ENCODE measurements at regions not wholly inside any gene's neighbourhood (a gene's known extent, or its start where the extent isn't known, plus 50 kb on each side); places are given as distances from the start of the nearest gene placed in this dataset.

DNA sequence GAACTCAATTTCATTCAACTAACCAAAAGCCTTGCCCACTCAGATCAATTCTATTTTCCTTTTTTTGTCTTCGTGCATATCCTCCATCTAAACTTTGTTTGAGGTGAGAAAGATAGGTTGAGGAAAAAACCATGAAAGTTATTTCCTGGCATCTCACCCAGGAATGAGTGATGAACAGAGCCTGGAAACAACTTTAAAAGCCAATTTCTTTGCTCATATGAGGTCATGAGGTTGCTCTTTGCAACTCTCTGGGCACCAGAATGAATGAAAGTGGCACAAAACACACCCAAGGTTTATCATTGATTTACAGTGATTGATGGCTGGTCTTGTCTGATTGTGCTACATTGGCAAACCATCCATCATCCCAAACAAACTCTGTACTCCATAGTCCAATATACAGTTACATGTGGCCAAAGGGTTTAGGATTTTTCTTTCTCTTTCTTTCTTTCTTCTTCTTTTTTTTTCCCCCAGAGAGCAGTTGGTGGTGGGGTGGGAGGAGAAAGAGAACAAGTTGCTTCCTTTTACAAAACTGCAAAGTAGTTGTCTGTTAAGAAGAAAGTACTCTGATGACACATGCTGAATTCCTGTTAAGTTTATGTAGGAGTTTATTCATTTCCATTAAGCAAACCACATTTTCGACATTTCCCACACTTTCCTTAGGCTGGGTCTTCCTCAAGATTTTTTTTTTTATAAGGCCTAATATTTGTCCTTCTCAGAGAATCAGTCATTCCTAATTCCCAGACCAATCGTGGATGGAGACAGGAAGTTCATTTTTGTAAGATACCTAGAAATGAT is 575.9 kb upstream of the ZEB2 start:
- DNase-seq (ENCODE audit: low spot score): no peak

- no peak for DNase-seq (ENCODE audit: low spot score)
Observed at GRCh38 chr2:145094370-145094769, 574.5 kb upstream of the ZEB2 start.

DNA sequence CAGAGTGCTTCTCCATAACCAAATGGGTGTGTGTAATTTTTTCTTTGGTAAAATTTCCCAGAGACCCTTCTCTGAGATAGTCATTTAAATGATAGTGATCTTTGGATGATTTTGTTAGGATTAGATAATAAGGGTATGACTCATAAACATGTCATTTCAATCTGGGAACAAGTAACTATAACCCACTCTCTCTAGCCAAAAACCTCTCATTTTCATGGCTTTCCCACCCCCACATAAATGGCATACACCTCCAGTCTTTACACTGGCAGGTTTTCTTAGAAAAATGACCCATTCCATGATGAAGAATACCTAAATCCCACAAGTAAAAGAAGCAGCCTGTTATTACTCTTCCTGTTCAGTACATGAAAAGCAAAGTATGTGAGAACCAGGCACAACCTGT is 572.0 kb upstream of the ZEB2 start:
- no peak for DNase-seq (ENCODE audit: low spot score)

DNA sequence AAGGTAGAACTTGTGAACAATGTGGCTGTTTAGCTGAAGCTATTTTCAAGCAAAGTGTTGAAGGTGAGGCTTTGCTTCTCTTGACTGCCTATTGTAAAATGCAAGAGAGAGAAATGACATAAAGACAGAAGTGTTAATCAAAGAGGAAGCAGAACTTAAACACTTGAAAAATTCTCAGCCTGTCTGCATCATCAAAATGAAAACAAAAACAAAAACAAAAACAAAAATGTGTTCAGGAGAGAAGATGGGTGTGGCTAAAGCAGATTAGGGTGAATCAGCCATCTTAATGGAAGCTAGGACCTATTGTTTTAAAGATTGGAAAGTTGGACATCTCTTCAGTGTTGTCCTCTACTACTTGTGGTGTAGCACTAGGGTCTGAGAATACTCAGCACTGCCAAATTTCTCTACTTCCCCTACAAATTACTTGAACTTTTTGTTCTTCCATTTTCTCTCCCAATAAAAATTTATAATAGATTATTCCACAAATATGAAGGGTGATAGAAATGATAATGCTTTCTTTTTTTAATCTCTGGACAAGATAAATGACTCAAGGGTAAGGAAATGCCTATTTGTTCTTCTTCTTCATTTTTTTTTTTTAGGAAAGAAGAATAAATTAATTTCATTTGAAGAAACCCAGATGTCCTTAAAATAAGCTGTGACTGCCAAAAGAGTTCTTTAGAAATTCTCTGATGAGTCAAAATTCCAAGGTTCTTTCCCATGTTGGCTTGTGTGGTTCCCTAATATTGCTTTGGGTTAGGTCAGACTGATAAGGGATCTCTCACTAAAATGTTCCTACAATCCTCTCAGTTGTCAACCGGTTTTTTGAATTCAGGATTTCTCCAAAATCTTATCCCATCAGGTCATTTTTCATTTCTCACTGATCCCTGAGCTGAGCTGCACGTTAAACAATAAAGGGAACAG is 571.2 kb upstream of the ZEB2 start:
- no peak for DNase-seq (ENCODE audit: low spot score)

- DNase-seq (ENCODE audit: low spot score): no peak
Observed at GRCh38 chr2:145088756-145089155, 568.8 kb upstream of the ZEB2 start.

DNA sequence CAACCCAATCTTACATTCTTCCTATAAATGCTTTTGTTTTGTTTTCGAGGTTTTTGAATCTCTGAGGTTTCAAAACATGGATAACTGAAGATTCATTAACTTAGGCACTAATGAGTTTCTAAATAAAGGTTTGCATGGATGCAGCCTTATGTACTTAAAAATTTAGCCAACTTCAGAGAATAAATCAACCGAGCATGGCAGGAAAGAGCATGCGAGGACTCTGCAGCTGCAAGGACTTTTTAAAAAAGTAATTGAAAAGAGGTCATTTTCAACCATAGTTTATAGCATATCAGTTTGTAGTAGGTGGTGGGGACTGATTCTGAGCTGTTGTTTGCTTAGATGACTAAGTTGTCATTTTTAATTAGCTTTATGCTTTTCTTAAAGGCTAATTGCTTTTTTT is 567.0 kb upstream of the ZEB2 start:
- DNase-seq (ENCODE audit: low spot score): no peak

DNA sequence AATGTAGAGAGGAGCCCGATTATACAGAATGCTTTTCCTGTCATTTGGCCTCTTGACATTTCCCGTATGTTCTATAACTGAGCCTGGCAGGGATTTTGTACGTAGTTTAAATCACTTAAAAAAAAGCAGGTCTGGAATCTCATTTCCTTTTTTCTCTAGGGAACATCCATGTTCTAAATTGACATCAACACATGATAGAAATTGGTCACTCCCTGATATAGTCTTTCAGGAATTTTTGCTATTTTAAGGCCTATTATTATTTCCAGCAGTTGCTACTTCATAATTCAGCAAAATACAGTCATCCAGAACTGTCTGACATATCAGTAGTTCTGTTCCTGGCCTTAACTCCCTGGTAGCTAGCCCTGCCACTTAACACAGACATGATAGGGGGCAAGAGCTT is 565.7 kb upstream of the ZEB2 start:
- no peak for DNase-seq (ENCODE audit: low spot score)

GRCh38 chr2:145080426-145080825 is 560.5 kb upstream of the ZEB2 start:
- DNase-seq (ENCODE audit: low spot score): no peak

- no peak for DNase-seq (ENCODE audit: low spot score)
Observed at GRCh38 chr2:145079641-145080040, 559.7 kb upstream of the ZEB2 start.

DNA sequence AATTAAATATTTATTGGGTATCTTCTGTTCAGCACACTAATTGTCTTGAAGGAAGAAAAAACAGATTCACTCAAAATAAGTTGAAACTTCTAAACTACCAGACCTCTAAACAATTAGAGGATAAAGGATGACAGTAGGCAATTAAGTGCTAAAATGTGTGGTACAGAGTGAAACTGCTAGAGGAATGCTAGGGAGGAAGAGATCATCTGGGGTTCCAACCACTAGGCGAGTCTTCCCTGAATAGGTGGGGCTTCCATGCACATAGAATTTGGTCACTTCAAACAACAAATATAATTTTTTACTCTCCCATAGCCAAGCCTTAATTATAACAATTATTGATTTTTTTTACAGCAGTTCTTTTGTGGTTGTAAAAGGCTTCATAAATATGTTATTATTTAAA is 559.0 kb upstream of the ZEB2 start:
- DNase-seq (ENCODE audit: low spot score): no peak

GRCh38 chr2:145076085-145076484 is 556.2 kb upstream of the ZEB2 start:
- no peak for DNase-seq (ENCODE audit: low spot score)

GRCh38 chr2:145075454-145076062 is 555.6 kb upstream of the ZEB2 start:
- no peak for DNase-seq (ENCODE audit: low spot score)

DNA sequence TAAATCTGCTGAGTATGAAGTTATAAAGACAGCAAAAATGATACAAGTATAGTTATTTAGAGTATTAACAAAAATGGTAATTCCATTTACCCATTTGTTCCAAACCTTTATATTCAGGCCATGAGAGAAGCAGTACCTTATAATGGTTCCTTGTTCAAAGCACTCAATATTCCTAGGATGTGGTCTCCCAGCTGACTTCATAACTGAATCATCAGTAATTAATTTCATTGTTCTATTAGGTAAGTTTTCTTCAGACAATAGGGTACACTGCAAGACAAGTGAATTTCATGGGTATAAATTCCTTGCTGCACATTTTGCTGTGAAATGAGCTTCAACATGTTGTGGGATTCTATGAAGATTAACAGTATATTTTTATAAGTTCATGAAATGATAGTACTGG is 550.8 kb upstream of the ZEB2 start:
- no peak for DNase-seq (ENCODE audit: low spot score)

- no peak for DNase-seq (ENCODE audit: low spot score)
Observed at GRCh38 chr2:145068509-145068908, 548.6 kb upstream of the ZEB2 start.

GRCh38 chr2:145067549-145068030 is 547.7 kb upstream of the ZEB2 start:
- no peak for DNase-seq (ENCODE audit: low spot score)

- no peak for DNase-seq (ENCODE audit: low spot score)
Observed at GRCh38 chr2:145066856-145067548, 547.1 kb upstream of the ZEB2 start.

DNA sequence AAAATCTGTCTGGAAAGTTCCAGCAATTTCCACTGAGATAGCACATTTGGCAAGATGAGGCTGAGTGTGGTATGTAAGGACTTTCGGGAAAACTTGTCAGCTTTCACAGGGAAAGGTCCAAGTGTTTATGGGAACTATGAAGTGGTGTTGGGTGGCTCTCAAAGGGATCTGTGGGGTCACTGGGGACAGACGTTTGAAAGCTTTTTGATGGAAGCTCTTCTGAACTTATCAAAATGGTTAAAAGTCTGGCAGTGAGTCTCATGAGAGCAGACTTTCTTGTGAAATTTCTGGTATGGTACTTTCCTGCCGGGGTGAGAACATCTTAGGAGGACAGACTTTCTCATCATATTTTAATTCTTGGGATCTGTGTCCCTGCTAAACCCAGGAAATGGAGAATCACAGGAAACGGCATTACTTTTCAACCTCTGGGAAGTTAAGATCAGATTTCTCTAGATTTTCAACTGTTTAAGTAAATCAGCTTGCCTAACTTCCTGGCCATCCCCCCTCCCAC is 546.3 kb upstream of the ZEB2 start:
- no peak for DNase-seq (ENCODE audit: low spot score)

- no peak for DNase-seq (ENCODE audit: low spot score)
Observed at GRCh38 chr2:145065342-145065741, 545.4 kb upstream of the ZEB2 start.

DNA sequence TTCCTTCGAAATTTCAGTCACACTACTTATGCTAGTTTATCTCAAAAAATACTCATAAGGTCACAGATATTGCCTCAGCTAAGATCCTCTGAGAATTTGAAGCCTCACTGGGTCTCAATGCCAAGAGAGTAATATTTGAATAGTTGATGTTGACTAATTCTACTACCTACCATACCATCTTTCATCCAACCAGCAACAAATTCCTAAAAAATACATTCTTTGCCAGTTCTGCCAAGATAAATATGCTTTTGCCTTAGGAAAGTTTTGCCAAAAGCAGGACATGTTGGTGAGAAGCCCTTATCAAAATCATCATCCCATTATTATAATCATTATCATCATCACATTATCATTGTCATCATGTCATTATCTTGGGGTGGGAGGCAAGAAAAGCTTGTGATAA is 544.6 kb upstream of the ZEB2 start:
- no peak for DNase-seq (ENCODE audit: low spot score)

DNA sequence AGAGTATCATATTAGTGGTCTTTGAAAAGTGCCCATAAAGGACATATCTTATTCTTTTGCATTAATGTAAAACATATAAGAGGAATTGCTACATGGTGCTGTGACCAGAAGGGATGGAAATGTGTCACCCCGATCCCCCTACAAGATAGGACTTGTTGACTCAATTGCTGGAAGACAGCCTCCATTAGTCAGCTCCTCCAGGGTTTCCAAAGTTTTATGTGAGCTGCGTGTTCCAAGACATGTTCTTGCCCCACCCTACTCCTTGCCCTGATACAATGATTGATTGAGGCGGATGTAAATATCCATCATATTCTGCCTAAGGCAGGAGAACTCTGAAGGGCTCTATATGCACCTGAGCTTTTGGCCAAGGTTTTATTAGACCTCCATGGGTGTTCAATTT is 541.0 kb upstream of the ZEB2 start:
- no peak for DNase-seq (ENCODE audit: low spot score)

- DNase-seq (ENCODE audit: low spot score): no peak
Observed at GRCh38 chr2:145059914-145060313, 540.0 kb upstream of the ZEB2 start.

- no peak for DNase-seq (ENCODE audit: low spot score)
Observed at GRCh38 chr2:145059343-145059742, 539.4 kb upstream of the ZEB2 start.

Measured in iPS-NIHi11 (cell line).